ENCODE measurements at regions not wholly inside any gene's neighbourhood (a gene's known extent, or its start where the extent isn't known, plus 50 kb on each side); places are given as distances from the start of the nearest gene placed in this dataset.
A peak's percentile ranks its signal among the peaks of the same experiment; 100 is the strongest.
"Not testable (repeated sequence)": the region's sequence is repeated elsewhere in the genome, so short reads cannot be mapped to it uniquely, and the experiment has no call there.

GRCh38 chr2:187610450-187610849 is 56.2 kb upstream of the TFPI start:
- DNase-seq, result not testable (repeated sequence)

DNA sequence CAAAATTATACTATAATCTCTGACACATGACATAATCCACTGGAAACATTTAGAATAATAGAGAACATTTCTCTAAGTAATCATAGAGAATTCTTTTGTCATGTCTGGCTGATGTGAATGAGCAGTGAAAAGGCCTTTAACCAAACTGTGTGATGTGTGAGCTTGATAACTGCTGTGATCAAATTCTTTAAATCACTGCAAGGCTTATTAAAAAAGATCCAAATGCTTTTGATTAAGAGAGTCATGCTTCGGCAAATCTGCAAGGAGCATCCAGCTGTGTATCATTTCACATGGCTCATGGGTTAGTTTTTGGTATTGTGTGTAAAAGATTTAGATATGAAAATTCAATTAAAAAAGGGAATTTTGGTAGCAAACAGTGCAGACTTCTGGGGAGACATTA is 58.6 kb upstream of the TFPI start:
- no peak for DNase-seq

GRCh38 chr2:187614756-187615155 is 60.5 kb upstream of the TFPI start:
- no peak for DNase-seq

- DNase-seq, result no peak
Measured at GRCh38 chr2:187615364-187615763, 61.1 kb upstream of the TFPI start.

GRCh38 chr2:187615902-187616301 is 61.7 kb upstream of the TFPI start:
- DNase-seq, result no peak

DNA sequence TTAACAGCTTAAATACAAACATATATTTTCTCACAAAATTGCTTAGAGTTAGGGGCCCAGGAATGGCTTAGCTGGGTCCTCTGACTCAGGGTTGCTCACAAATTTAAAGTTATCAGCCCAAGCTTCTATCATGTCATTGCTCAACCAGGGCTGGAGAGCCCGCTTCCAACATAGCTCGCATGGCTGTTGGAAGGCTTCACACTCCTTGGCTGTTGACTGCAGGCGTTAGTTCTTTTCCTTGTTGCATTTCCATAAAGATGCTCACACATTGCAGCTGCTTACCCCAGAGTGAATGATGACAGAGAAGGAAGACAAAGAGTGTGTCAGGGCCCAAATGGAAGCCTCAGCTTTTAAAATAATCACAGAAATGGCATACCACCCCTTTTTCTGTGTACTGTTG is 62.9 kb upstream of the TFPI start:
- no peak for DNase-seq

- DNase-seq, result no peak
Measured at GRCh38 chr2:187617905-187618304, 63.7 kb upstream of the TFPI start.

- DNase-seq, result no peak
Measured at GRCh38 chr2:187618813-187619212, 64.6 kb upstream of the TFPI start.

DNA sequence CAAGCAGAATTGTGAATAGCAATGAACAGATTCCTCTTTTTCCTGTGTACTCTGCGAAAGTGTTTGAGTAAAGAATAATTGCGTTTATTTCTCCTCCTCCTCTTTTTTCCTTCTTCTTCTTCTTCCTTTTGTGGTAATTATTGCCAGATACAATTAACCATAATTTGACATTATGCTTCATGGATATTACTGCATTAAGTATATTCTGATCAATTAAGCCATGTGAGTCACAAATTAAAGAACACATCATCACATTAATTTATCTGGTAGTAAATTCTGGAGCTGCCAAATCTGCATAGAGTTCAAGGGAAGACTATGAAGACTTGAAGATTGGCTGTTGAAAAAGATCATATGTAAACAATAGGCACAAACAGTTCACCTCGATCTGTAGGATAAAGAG is 72.9 kb upstream of the TFPI start:
- DNase-seq, result no peak

DNA sequence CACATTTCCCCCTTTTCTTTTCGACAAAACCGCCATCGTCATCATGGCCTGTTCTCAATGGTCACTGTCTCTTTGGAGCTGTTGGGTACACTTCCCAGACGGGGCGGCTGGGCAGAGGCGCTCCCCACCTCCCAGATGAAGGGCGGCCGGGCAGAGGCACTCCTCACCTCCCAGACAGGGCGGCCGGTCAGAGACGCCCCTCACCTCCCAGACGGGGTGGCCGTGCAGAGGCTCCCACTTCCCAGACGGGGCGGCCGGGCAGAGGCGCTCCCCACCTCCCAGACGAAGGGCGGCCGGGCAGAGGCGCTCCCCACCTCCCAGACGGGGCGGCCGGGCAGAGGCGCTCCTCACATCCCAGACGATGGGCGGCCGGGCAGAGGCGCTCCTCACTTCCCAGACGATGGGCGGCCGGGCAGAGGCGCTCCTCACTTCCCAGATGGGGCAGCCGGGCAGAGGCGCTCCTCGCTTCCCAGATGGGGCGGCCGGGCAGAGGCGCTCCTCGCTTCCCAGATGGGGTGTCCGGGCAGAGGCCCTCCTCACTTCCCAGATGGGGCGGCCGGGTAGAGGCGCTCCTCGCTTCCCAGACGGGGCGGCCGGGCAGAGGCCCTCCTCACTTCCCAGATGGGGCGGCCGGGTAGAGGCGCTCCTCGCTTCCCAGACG is 82.6 kb upstream of the TFPI start:
- not testable (repeated sequence) for DNase-seq

- DNase-seq, result not testable (repeated sequence)
Measured at GRCh38 chr2:187637392-187637740, 83.1 kb upstream of the TFPI start.

GRCh38 chr2:187637771-187638170 is 83.5 kb upstream of the TFPI start:
- DNase-seq, result not testable (repeated sequence)

GRCh38 chr2:187638840-187639239 is 84.6 kb upstream of the TFPI start:
- no peak for DNase-seq

DNA sequence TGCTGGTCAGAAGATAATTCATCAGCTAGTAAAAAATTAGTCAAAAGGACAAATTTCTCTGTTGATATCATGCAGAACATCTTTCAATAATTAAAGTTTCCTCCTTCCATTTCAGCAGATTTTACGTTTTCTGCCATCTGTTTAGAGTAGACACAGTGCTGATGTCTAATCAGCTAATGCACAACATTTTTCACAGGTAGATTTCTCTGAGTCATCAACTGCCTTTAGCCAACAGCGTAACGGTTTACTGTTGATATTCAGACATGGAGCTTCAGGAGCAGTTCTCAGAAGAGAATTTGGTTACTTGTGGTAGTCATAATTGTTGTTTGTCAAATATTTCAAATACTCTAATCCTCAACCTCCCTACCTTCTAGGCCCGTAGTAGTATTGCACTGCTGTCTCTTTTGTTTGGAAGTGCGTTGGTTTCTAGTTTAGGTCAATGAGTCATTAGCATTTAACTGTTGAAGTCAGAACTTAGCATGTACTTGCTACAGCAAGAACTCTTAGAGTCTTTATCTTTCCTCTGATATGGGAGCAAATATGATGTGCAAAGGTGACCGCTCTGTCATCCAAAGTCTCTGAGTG is 86.8 kb upstream of the TFPI start:
- no peak for DNase-seq

DNA sequence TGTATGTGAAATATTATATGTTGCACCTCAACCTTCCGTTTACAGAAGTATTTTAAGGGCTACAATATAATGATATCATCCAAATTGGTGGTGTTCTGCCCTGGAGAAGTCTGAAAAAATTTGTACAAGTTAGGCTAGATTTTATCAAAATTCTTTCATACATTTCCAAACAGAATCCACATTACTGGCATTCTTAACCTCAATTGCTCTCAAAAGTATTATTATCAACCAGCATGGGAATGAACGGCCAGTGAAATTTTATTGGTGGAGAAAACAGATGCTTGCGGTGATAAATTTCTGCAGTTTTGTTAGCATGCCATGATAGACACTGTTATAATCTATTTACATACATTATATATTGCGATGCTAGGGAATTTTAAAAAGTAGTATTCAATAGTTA is 88.3 kb upstream of the TFPI start:
- no peak for DNase-seq

GRCh38 chr2:187644486-187644885 is 90.3 kb upstream of the TFPI start:
- DNase-seq, result no peak

- DNase-seq, result no peak
Measured at GRCh38 chr2:187644981-187645380, 90.7 kb upstream of the TFPI start.

GRCh38 chr2:187646556-187646955 is 92.3 kb upstream of the TFPI start:
- DNase-seq, result no peak

DNA sequence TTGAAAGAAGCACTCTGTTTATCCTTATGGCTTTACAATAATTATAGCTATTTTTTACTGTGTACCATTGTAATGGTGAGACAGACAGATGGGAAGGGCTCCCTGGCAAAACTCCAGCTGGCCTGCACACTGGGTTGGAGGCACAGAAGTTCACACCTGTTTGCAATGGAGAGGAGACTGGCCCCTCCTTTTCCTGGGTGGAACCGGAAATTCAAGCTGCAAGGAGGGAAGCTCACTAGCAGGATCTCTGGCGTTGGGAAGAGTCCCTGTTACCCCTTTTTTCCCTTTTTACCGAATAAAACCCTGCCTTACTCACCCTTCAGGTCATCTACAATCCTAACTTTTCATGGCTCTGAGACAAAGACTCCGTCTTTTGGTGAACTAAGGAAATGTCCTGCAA is 100.3 kb upstream of the TFPI start:
- DNase-seq, result peak; percentile 83 to 91

DNA sequence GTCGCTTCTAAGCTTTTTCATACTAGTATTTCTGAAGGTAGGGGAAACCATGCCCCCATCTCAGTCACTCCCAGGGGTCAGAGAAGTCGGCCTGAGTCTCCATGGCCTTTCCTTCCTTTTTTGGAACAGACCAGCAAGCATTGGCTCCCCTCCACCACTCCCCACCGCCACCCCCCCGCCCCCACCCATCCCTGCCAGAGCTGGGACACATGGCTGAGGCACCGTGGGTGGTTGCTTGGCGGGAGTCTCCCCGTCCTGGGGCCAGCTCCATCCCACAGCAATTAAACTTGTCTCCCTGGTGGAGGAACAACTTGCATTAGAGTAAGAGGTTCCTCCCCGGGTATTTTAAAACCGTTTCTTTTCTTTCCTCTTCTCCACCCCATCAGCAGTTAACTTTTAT is 100.8 kb upstream of the TFPI start:
- DNase-seq, result no peak

DNA sequence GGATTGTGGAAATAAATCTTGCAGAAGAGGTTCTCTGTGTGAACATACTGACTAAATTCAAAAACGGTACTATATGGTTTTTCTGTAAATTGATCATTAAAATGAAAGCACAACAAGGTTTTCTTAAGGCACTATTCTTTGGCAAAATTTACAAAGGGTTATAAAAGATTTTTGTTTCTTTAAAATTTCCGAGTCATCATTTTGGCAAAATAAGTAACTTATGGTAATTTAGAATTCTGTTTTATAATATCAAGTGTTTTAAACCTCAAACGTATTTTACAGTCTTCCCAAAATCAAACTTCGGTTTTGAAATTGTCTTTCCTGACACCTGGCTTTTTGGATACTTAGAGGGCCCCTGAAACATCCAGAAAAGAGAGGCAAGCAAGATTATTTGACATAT is 101.9 kb upstream of the TFPI start:
- no peak for DNase-seq

DNA sequence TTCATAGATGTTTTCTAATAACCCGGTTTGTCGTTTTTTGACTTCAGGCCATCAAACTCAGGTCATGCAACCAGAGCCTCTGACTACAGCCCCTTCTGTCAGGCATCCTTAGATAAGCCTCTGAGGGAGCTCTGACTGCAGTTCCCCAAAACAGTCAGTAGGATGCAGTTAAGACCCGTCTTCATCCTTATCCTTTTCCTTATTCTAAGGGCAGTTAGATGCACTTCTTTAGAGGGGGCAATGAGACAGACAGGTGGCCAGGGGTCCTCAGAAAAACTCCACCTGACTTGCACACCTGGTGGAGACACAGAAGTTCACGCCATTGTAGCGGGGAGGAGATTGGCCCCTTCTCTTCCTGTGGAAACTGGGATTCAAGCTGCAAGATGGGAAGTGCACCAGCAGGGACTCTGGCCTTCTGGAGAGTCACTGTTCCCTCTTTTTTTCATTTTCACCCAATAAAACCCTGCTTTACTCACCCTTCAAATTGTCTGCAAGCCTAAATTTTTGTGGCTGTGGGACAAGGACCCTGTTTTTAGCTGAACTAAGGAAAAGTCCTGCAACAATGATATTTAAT is 104.8 kb upstream of the TFPI start:
- no peak for DNase-seq

- DNase-seq, result not testable (repeated sequence)
Measured at GRCh38 chr2:187676050-187676449, 121.8 kb upstream of the TFPI start.

DNA sequence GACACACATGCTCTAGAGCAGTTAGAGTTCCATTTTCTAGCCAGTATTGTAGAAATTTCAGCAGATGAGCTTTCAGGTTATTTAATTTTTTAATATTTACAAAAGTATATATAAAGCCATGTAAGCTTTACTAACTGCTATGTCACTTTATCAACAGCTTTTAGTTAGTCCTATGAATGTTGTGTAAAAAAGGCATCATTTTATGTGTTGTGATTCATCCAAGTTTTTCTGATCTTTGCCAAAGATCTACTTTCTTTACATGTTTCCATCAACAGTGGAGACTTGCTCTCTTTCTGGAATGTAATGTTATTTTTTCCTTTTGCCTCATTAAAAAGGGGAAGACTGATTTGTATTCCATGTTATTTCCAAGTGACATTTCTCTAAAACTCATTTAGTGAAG is 125.2 kb upstream of the TFPI start:
- DNase-seq, result no peak

DNA sequence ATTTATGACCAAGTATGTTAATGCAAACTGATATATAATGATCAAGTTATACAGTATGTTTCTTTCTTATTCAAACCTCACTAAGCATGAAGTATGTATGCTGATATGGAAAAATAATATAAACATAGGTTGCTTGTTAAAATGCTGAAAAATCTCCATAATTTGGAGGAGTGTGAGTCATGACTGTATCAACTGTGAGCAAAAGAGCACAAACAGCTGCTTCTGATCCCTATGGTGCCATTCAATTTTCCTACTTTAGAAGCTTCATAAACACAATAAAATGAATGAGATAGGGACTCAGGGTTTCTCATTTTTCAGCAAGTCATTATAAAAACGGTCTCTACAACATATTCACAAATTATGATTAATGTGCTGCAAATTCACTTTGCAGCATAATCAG is 129.9 kb upstream of the TFPI start:
- DNase-seq, result no peak
